ENCODE measurements at regions not wholly inside any gene's neighbourhood (a gene's known extent, or its start where the extent isn't known, plus 50 kb on each side); places are given as distances from the start of the nearest gene placed in this dataset.

GRCh38 chr9:129465834-129466535 lies 154.9 kb downstream of the C9orf50 start:
- Histone ChIP-seq H3K4me1 (ENCODE audit: control insufficient read depth in 2 of 2, insufficient read depth in 2 of 2, low read length in 2 of 2) (peaks cover 4% of the 10 kb centered on the region in 2 donors), H3K9ac (ENCODE audit: low read depth in 1 of 2, low read length in 2 of 2) (no peak overlapping the region), H3K36me3 (ENCODE audit: control insufficient read depth in 2 of 2, insufficient read depth in 2 of 2, low read length in 2 of 2) (no peaks in the 10 kb centered on the region), H3K27ac (ENCODE audit: low read depth in 2 of 2, low read length in 2 of 2) (no peak overlapping the region), H3K27me3 (ENCODE audit: control insufficient read depth in 2 of 2, insufficient read depth in 2 of 2, low read length in 2 of 2) (no peaks in the 10 kb centered on the region), H3K4me3 (ENCODE audit: low read length in 2 of 2) (no peak overlapping the region), H3K9me3 (ENCODE audit: control insufficient read depth in 2 of 2, low read length in 2 of 2) (no peaks in the 10 kb centered on the region)

DNA sequence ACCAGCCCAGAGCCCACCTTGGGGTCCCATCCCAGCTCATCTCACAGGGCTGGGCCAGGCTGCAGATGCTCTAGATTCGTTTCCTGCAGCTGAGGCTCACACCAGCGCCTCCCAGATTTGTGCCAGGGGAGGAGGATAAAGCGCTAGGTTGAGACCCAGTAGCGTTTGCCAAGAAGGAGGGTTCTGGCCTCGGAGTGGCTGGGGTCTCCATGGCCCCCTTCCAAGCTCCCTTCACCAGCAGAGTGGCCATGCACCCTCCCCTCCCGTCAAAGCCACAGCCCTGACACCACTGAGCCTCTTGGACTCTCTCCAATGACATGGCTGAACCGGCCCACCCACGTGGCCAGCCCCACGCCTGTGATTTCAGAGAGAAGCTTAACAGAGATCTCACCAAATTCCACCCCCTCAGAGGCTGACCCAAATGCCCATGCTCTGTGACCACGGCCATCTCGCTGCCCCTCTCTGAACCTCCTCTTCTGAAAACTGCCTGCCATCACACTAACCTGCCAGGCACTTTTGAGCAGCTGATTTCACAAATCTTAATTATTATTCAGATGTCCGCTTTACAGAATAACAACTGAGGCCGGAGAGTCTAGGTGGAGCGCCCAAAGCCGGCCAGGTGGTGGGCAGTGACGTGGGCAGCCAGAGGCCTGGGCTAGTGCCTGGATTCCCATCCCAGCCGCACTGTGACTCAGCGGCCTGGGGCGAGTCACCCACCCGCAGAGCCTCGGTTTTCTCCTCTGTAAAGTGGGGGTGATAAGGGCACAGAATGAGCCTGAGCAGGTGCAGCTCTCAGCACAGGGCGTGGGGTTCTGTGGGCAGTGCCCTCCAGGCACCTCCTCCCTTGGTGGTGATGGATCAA lies 155.7 kb downstream of the C9orf50 start:
- Histone ChIP-seq H3K9ac (ENCODE audit: low read depth in 1 of 2, low read length in 2 of 2) (no peak overlapping the region), H3K36me3 (ENCODE audit: control insufficient read depth in 2 of 2, insufficient read depth in 2 of 2, low read length in 2 of 2) (no peaks in the 10 kb centered on the region), H3K27ac (ENCODE audit: low read depth in 2 of 2, low read length in 2 of 2) (no peak overlapping the region), H3K4me3 (ENCODE audit: low read length in 2 of 2) (no peak overlapping the region), H3K9me3 (ENCODE audit: control insufficient read depth in 2 of 2, low read length in 2 of 2) (no peaks in the 10 kb centered on the region), H3K4me1 (ENCODE audit: control insufficient read depth in 2 of 2, insufficient read depth in 2 of 2, low read length in 2 of 2) (peaks cover 9% of the 10 kb centered on the region in 2 donors), H3K27me3 (ENCODE audit: control insufficient read depth in 2 of 2, insufficient read depth in 2 of 2, low read length in 2 of 2) (no peaks in the 10 kb centered on the region)

DNA sequence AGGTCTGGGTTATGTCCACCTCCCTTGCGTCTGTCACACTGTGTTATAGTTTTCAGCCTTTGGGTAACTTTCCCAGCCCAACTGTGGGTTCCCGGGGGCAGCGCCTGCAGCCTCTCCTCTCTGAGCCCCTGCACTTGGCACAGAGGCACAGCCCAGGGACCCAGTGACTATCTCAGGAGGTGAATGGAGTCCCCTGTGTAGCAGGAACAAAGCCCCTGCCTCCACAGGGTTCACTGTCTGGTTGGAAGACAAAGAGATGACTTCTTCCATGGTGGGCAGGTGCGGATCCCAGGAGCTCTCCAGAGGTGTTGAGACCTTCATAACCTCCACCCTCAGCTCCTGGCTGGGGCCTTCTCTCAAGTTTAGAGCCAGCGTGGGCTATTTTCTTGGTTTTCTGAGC lies 156.9 kb downstream of the C9orf50 start:
- Histone ChIP-seq H3K4me1 (ENCODE audit: control insufficient read depth in 2 of 2, insufficient read depth in 2 of 2, low read length in 2 of 2) (peaks cover 18 to 19% of the 10 kb centered on the region in 2 donors), H3K9ac (ENCODE audit: low read depth in 1 of 2, low read length in 2 of 2) (no peak overlapping the region), H3K9me3 (ENCODE audit: control insufficient read depth in 2 of 2, low read length in 2 of 2) (no peaks in the 10 kb centered on the region), H3K27me3 (ENCODE audit: control insufficient read depth in 2 of 2, insufficient read depth in 2 of 2, low read length in 2 of 2) (no peaks in the 10 kb centered on the region), H3K27ac (ENCODE audit: low read depth in 2 of 2, low read length in 2 of 2) (no peak overlapping the region), H3K4me3 (ENCODE audit: low read length in 2 of 2) (no peak overlapping the region), H3K36me3 (ENCODE audit: control insufficient read depth in 2 of 2, insufficient read depth in 2 of 2, low read length in 2 of 2) (no peaks in the 10 kb centered on the region)

- H3K4me1 ChIP-seq (ENCODE audit: control insufficient read depth in 2 of 2, insufficient read depth in 2 of 2, low read length in 2 of 2) = peaks cover 23% of the 10 kb centered on the region in 2 donors
- no peaks in the 10 kb centered on the region for H3K36me3 ChIP-seq (ENCODE audit: control insufficient read depth in 2 of 2, insufficient read depth in 2 of 2, low read length in 2 of 2)
- no peak overlapping the region for H3K27ac ChIP-seq (ENCODE audit: low read depth in 2 of 2, low read length in 2 of 2)
Measured at GRCh38 chr9:129463477-129463876, 157.4 kb downstream of the C9orf50 start.

DNA sequence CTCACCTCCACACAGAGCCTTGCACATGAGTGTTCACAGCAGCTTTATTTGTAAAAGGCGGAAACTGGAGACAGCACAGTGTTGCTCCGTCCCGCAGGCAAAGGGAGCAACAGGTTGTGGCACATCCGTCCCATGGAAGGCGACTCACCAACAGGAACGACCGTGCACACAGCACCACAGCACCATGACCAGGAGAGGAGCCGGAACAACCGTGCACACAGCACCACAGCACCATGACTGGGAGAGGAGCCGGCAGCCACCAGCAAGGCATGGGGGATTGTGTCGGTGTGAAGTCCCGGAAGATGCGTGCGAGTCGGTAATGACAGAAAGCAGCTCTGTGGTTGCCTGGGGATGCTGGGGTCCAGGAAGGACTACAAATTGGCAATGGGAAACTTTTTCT lies 158.5 kb downstream of the C9orf50 start:
- H3K9me3 ChIP-seq (ENCODE audit: control insufficient read depth in 2 of 2, low read length in 2 of 2) = no peaks in the 10 kb centered on the region
- H3K9ac ChIP-seq (ENCODE audit: low read depth in 1 of 2, low read length in 2 of 2) = no peak overlapping the region
- no peaks in the 10 kb centered on the region for H3K36me3 ChIP-seq (ENCODE audit: control insufficient read depth in 2 of 2, insufficient read depth in 2 of 2, low read length in 2 of 2)
- H3K27ac ChIP-seq (ENCODE audit: low read depth in 2 of 2, low read length in 2 of 2) = no peak overlapping the region
- H3K4me1 ChIP-seq (ENCODE audit: control insufficient read depth in 2 of 2, insufficient read depth in 2 of 2, low read length in 2 of 2) = peaks cover 28 to 29% of the 10 kb centered on the region in 2 donors
- no peaks in the 10 kb centered on the region for H3K27me3 ChIP-seq (ENCODE audit: control insufficient read depth in 2 of 2, insufficient read depth in 2 of 2, low read length in 2 of 2)
- H3K4me3 ChIP-seq (ENCODE audit: low read length in 2 of 2) = no peak overlapping the region

More at GRCh38 chr9:129463477-129463876, 157.4 kb downstream of the C9orf50 start:
- no peak overlapping the region for H3K9ac ChIP-seq (ENCODE audit: low read depth in 1 of 2, low read length in 2 of 2)
- H3K4me3 ChIP-seq (ENCODE audit: low read length in 2 of 2) = no peak overlapping the region
- H3K27me3 ChIP-seq (ENCODE audit: control insufficient read depth in 2 of 2, insufficient read depth in 2 of 2, low read length in 2 of 2) = no peaks in the 10 kb centered on the region
- no peaks in the 10 kb centered on the region for H3K9me3 ChIP-seq (ENCODE audit: control insufficient read depth in 2 of 2, low read length in 2 of 2)

DNA sequence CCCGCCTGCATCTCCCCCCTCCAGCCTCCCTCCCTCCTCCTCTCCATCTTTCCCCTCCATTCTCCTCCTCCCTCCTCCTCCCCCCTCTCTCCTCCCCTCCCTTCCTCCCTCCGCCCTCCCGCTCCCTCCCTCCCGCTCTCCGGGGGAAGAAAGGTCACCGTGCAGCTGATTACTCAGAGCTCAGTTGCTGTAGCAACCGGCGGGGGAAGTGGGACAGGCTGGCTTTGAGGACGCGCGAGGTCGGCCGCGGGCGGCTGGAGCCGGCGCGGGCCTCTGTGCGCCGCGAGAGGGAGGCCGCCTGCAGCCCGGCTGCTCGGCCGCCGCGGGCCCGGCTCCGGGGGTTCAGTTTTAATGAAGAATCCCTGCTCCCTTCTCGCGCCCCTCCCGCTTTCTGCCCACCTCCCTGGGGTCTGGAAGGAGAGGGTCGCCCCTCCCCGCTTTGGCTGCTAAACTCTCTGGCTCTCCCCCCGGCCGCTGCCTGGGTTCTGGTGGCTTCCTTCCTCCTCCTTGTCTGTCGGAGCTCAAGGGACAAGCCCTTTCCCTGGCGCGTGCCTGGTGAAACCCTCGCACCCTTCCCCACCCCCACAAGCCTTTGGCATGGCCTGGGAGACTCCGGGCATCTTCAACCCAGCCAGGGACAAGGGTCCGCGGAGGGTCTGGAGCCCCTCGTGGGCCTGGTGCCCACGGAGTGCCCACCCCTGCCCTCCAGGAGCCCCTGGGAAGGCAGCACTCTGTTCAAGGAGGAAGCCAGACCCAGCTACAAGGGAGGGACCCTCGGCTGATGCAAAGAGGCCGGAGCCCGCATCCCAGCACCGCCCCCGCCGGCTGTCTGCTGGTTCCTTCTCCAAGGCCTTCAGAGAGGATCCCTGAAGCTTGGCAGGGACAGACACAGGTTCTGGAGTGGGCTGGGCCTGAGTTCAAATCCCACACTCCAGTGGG lies 160.3 kb downstream of the C9orf50 start:
- H3K9ac ChIP-seq (ENCODE audit: low read depth in 1 of 2, low read length in 2 of 2) = peak overlapping the region; percentile 82 to 83
- H3K36me3 ChIP-seq (ENCODE audit: control insufficient read depth in 2 of 2, insufficient read depth in 2 of 2, low read length in 2 of 2) = no peaks in the 10 kb centered on the region
- H3K4me3 ChIP-seq (ENCODE audit: low read length in 2 of 2) = peak overlapping the region; percentile 68
- peak overlapping the region; percentile 95 to 98 for H3K27ac ChIP-seq (ENCODE audit: low read depth in 2 of 2, low read length in 2 of 2)
- H3K27me3 ChIP-seq (ENCODE audit: control insufficient read depth in 2 of 2, insufficient read depth in 2 of 2, low read length in 2 of 2) = no peaks in the 10 kb centered on the region
- H3K9me3 ChIP-seq (ENCODE audit: control insufficient read depth in 2 of 2, low read length in 2 of 2) = no peaks in the 10 kb centered on the region
- H3K4me1 ChIP-seq (ENCODE audit: control insufficient read depth in 2 of 2, insufficient read depth in 2 of 2, low read length in 2 of 2) = peaks cover 28 to 29% of the 10 kb centered on the region in 2 donors

- H3K4me1 ChIP-seq (ENCODE audit: control insufficient read depth in 2 of 2, insufficient read depth in 2 of 2, low read length in 2 of 2) = peaks cover 28 to 29% of the 10 kb centered on the region in 2 donors
- no peaks in the 10 kb centered on the region for H3K36me3 ChIP-seq (ENCODE audit: control insufficient read depth in 2 of 2, insufficient read depth in 2 of 2, low read length in 2 of 2)
- peak overlapping the region in 1 of 2 donors; percentile 98 for H3K27ac ChIP-seq (ENCODE audit: low read depth in 2 of 2, low read length in 2 of 2)
- peak overlapping the region in 1 of 2 donors; percentile 5 for H3K4me3 ChIP-seq (ENCODE audit: low read length in 2 of 2)
- no peaks in the 10 kb centered on the region for H3K9me3 ChIP-seq (ENCODE audit: control insufficient read depth in 2 of 2, low read length in 2 of 2)
- no peaks in the 10 kb centered on the region for H3K27me3 ChIP-seq (ENCODE audit: control insufficient read depth in 2 of 2, insufficient read depth in 2 of 2, low read length in 2 of 2)
- peak overlapping the region in 1 of 2 donors; percentile 28 for H3K9ac ChIP-seq (ENCODE audit: low read depth in 1 of 2, low read length in 2 of 2)
Measured at GRCh38 chr9:129459547-129460322, 161.2 kb downstream of the C9orf50 start.

GRCh38 chr9:129458663-129459546 lies 162.0 kb downstream of the C9orf50 start:
- no peaks in the 10 kb centered on the region for H3K36me3 ChIP-seq (ENCODE audit: control insufficient read depth in 2 of 2, insufficient read depth in 2 of 2, low read length in 2 of 2)
- H3K27ac ChIP-seq (ENCODE audit: low read depth in 2 of 2, low read length in 2 of 2) = peak overlapping the region; percentile 26 to 98
- no peak overlapping the region for H3K4me3 ChIP-seq (ENCODE audit: low read length in 2 of 2)
- no peaks in the 10 kb centered on the region for H3K9me3 ChIP-seq (ENCODE audit: control insufficient read depth in 2 of 2, low read length in 2 of 2)
- H3K27me3 ChIP-seq (ENCODE audit: control insufficient read depth in 2 of 2, insufficient read depth in 2 of 2, low read length in 2 of 2) = no peaks in the 10 kb centered on the region
- H3K4me1 ChIP-seq (ENCODE audit: control insufficient read depth in 2 of 2, insufficient read depth in 2 of 2, low read length in 2 of 2) = peaks cover 28 to 29% of the 10 kb centered on the region in 2 donors
- peak overlapping the region; percentile 14 to 44 for H3K9ac ChIP-seq (ENCODE audit: low read depth in 1 of 2, low read length in 2 of 2)
